Neural cell (in vitro differentiated cells): ENCODE measurements at regions not wholly inside any gene's neighbourhood (a gene's known extent, or its start where the extent isn't known, plus 50 kb on each side); places are given as distances from the start of the nearest gene placed in this dataset.

Experiments
- H2AFZ ChIP-seq: fragments of 200-600, 300-800 bp; sonication (generic), shearing (Covaris generic); 2 replicates; pipeline ENCODE4 v1.6.0; 2014; ENCODE audit warnings: low read depth, mild to moderate bottlenecking, antibody characterized with exemption, low read length, moderate library complexity
- H3F3A ChIP-seq: fragments of 200-600 bp; shearing (Covaris generic); 2 replicates; pipeline ENCODE4 v1.6.1; 2016; ENCODE audit warnings: mild to moderate bottlenecking, moderate library complexity, mixed read lengths, antibody characterized with exemption, low read length; ENCODE audit not compliant: insufficient read depth, poor library complexity, severe bottlenecking
- H3K27ac ChIP-seq: fragments of 200-600, 300-800 bp; sonication (generic), shearing (Covaris generic); 2 replicates; pipeline ENCODE4 v1.5.1; 2014; ENCODE audit warnings: mild to moderate bottlenecking, low read length, moderate library complexity
- H3K27me3 ChIP-seq: fragments of 300-800, 200-600 bp; sonication (generic), shearing (Covaris generic); 2 replicates; pipeline ENCODE4 v1.6.0; 2014; ENCODE audit warnings: mild to moderate bottlenecking, low read depth, low read length, moderate library complexity; ENCODE audit not compliant: insufficient read depth
- H3K36me3 ChIP-seq: fragments of 300-800, 200-600 bp; sonication (generic), shearing (Covaris generic); 2 replicates; pipeline ENCODE4 v1.5.1; 2014; ENCODE audit warnings: mild to moderate bottlenecking, antibody characterized with exemption, low read length, moderate library complexity; ENCODE audit not compliant: insufficient read depth
- H3K4me2 ChIP-seq: fragments of 300-800, 200-600 bp; sonication (generic), shearing (Covaris generic); 2 replicates; pipeline ENCODE4 v1.6.0; 2014; ENCODE audit warnings: mild to moderate bottlenecking, low read length
- H3K4me3 ChIP-seq: fragments of 300-800, 200-600 bp; sonication (generic), shearing (Covaris generic); 2 replicates; pipeline ENCODE4 v1.5.1; 2014; ENCODE audit warnings: mild to moderate bottlenecking, low read length, moderate library complexity
- H3K79me2 ChIP-seq: fragments of 200-600 bp; shearing (Covaris generic); replicated peaks from 2 replicates; pipeline ENCODE4 v1.6.0; 2014; ENCODE audit warnings: mild to moderate bottlenecking, low read length, moderate library complexity; ENCODE audit not compliant: insufficient read depth
- H3K9ac ChIP-seq: fragments of 300-800, 200-600 bp; sonication (generic), shearing (Covaris generic); 2 replicates; pipeline ENCODE4 v1.6.1; 2016; ENCODE audit warnings: mild to moderate bottlenecking, low read length, mixed read lengths
- H3K9me2 ChIP-seq: fragments of 200-600 bp; shearing (Covaris generic); 2 replicates; pipeline ENCODE4 v1.6.1; 2016; ENCODE audit warnings: mild to moderate bottlenecking, low read length, mixed read lengths; ENCODE audit not compliant: insufficient read depth
- H3K9me3 ChIP-seq: fragments of 200-600, 300-800 bp; sonication (generic), shearing (Covaris generic); 2 replicates; pipeline ENCODE4 v1.6.1; 2016; ENCODE audit warnings: mild to moderate bottlenecking, mixed run types, low read length, moderate library complexity, mixed read lengths
- H4K20me1 ChIP-seq: fragments of 200-600 bp; shearing (Covaris generic); 2 replicates; pipeline ENCODE4 v1.6.1; 2016; ENCODE audit warnings: mild to moderate bottlenecking, mixed run types; ENCODE audit not compliant: insufficient read depth
- EP300 ChIP-seq: fragments of 450-650 bp; conservative IDR thresholded peaks from 2 replicates; pipeline ENCODE4 v1.6.1; 2014; ENCODE audit warnings: antibody characterized with exemption, mild to moderate bottlenecking, moderate library complexity; ENCODE audit not compliant: poor library complexity, severe bottlenecking
- EZH2 ChIP-seq: fragments of 200-600, 300-800 bp; shearing (Covaris generic), sonication (generic); IDR thresholded peaks from 2 replicates; pipeline ENCODE4 v1.6.1; 2014; ENCODE audit warnings: antibody characterized with exemption, low read length, borderline replicate concordance, mild to moderate bottlenecking; ENCODE audit not compliant: insufficient read depth, poor library complexity, severe bottlenecking
- MXI1 ChIP-seq: fragments of 450-650 bp; conservative IDR thresholded peaks from 2 replicates; pipeline ENCODE4 v1.6.1; 2014; ENCODE audit warnings: antibody characterized with exemption, mild to moderate bottlenecking; ENCODE audit not compliant: poor library complexity, severe bottlenecking
- POLR2AphosphoS5 ChIP-seq: IDR thresholded peaks from 2 replicates; pipeline ENCODE4 v1.6.1; 2012
- RAD21 ChIP-seq: fragments of 450-650 bp; conservative IDR thresholded peaks from 2 replicates; pipeline ENCODE4 v1.6.1; 2014; ENCODE audit warnings: antibody characterized with exemption, mild to moderate bottlenecking, moderate library complexity
- SMC3 ChIP-seq: fragments of 450-650 bp; conservative IDR thresholded peaks from 2 replicates; pipeline ENCODE4 v1.6.1; 2014; ENCODE audit warnings: antibody characterized with exemption, mild to moderate bottlenecking, moderate library complexity; ENCODE audit not compliant: poor library complexity
- TAF1 ChIP-seq: IDR thresholded peaks from 2 replicates; pipeline ENCODE4 v1.6.1; 2012; ENCODE audit warnings: low read depth
- TF ChIP-seq, protein P1 (sequence below): fragments of 450-650 bp; IDR thresholded peaks from 2 replicates; pipeline ENCODE4 v1.5.1; 2014; ENCODE audit warnings: antibody characterized with exemption, mild to moderate bottlenecking, moderate library complexity; ENCODE audit not compliant: poor library complexity, severe bottlenecking
- TF ChIP-seq, protein P2 (sequence below): IDR thresholded peaks from 2 replicates; pipeline ENCODE4 v1.6.1; 2012; ENCODE audit warnings: borderline replicate concordance

DNA sequence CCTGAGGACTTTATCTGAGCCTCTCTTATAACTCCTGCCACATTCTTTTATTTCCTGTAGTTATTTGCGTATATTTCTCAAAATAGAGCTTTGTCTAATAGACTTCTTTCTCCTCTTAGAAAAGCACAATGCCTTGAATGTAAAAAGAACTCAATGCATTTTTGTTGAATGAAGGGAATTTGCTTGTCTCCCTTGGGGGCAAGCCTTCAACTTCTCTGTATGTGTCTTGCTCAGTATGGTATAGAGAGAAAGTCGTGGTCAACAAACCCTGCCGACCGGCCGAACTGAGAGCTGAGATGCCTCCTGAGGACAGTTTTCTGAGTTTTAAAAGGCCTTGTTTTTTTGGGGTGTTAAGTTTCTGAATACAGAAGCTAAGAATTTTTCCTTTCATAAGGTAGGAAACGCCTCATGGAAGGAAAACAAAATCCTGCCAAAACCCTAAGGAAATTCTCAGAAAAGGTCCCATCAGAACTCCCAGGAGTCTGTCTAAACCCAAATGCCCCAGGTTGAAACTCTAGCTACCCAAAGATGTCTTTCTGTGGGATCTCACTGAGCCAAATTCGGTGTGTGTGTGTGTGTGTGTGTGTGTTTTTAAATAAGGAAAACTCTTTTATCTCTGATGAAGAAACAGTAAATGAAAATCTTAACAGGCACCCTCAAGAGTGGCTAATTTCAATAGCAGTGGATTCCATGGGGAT, 136.6 kb downstream of the C12orf75 start:
- Histone ChIP-seq H3K9me2 (no peaks in the 10 kb centered on the region), H3K4me3 (no peak overlapping the region), H2AFZ (no peak overlapping the region), H3K9ac (no peak overlapping the region), H4K20me1 (no peaks in the 10 kb centered on the region), H3K79me2 (no peaks in the 10 kb centered on the region), H3K27ac (no peak overlapping the region), H3K36me3 (no peaks in the 10 kb centered on the region), H3K27me3 (no peaks in the 10 kb centered on the region), H3K9me3 (no peaks in the 10 kb centered on the region), H3F3A (no peaks in the 10 kb centered on the region), H3K4me2 (no peak overlapping the region)
- no peak for TF ChIP-seq TAF1
- TF ChIP-seq EP300: no peak
- no peak for TF ChIP-seq SMC3
- TF ChIP-seq EZH2: no peak
- TF ChIP-seq, protein P1, sequence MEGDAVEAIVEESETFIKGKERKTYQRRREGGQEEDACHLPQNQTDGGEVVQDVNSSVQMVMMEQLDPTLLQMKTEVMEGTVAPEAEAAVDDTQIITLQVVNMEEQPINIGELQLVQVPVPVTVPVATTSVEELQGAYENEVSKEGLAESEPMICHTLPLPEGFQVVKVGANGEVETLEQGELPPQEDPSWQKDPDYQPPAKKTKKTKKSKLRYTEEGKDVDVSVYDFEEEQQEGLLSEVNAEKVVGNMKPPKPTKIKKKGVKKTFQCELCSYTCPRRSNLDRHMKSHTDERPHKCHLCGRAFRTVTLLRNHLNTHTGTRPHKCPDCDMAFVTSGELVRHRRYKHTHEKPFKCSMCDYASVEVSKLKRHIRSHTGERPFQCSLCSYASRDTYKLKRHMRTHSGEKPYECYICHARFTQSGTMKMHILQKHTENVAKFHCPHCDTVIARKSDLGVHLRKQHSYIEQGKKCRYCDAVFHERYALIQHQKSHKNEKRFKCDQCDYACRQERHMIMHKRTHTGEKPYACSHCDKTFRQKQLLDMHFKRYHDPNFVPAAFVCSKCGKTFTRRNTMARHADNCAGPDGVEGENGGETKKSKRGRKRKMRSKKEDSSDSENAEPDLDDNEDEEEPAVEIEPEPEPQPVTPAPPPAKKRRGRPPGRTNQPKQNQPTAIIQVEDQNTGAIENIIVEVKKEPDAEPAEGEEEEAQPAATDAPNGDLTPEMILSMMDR: no peak
- no peak for TF ChIP-seq MXI1
- TF ChIP-seq RAD21: no peak
- no peak for TF ChIP-seq POLR2AphosphoS5
- TF ChIP-seq, protein P2, sequence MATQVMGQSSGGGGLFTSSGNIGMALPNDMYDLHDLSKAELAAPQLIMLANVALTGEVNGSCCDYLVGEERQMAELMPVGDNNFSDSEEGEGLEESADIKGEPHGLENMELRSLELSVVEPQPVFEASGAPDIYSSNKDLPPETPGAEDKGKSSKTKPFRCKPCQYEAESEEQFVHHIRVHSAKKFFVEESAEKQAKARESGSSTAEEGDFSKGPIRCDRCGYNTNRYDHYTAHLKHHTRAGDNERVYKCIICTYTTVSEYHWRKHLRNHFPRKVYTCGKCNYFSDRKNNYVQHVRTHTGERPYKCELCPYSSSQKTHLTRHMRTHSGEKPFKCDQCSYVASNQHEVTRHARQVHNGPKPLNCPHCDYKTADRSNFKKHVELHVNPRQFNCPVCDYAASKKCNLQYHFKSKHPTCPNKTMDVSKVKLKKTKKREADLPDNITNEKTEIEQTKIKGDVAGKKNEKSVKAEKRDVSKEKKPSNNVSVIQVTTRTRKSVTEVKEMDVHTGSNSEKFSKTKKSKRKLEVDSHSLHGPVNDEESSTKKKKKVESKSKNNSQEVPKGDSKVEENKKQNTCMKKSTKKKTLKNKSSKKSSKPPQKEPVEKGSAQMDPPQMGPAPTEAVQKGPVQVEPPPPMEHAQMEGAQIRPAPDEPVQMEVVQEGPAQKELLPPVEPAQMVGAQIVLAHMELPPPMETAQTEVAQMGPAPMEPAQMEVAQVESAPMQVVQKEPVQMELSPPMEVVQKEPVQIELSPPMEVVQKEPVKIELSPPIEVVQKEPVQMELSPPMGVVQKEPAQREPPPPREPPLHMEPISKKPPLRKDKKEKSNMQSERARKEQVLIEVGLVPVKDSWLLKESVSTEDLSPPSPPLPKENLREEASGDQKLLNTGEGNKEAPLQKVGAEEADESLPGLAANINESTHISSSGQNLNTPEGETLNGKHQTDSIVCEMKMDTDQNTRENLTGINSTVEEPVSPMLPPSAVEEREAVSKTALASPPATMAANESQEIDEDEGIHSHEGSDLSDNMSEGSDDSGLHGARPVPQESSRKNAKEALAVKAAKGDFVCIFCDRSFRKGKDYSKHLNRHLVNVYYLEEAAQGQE: no peak

DNA sequence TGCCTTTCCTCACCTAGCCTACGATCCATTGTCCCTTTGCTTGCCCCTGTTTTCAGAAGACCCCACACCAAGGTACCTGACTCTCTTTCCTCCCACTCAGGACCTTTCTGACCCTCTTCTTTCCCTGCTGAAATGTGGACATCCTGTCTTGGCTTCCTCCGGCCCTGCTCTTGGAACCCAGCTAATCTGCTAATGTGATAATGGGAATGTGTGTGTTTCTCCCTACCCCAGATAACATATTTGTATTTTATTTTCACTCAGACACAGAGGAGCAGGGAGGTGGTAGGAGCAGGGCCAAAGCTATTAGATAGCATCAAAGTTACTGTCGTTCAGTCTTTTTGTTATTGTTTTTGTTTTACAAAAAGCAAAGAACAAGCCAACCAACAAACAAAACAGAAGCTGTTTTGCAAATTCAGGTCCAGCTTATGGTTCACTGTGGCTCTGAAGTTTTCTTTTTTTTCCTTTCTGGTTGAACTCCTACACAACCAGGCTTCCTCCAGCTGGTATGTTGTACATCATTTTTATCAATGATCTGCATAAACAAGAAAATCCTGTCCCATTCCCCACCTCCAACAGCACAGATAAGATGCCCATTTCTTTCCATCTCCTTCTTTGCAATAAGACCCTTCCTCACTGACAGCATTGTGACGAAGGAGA, 137.3 kb downstream of the C12orf75 start:
- Histone ChIP-seq H3K4me3 (no peak overlapping the region), H3K4me2 (no peak overlapping the region), H3K27ac (no peak overlapping the region), H2AFZ (no peak overlapping the region), H3K36me3 (no peaks in the 10 kb centered on the region), H4K20me1 (no peaks in the 10 kb centered on the region), H3K79me2 (no peaks in the 10 kb centered on the region), H3F3A (no peaks in the 10 kb centered on the region), H3K9ac (no peak overlapping the region), H3K27me3 (no peaks in the 10 kb centered on the region), H3K9me3 (no peaks in the 10 kb centered on the region), H3K9me2 (no peaks in the 10 kb centered on the region)
- TF ChIP-seq SMC3 (no peak), MXI1 (no peak), TAF1 (no peak), EZH2 (no peak), EP300 (no peak), RAD21 (no peak), POLR2AphosphoS5 (no peak)
- TF ChIP-seq, protein P2: no peak
- TF ChIP-seq, protein P1: no peak
